H1 (cell line): ENCODE measurements at regions not wholly inside any gene's neighbourhood (a gene's known extent, or its start where the extent isn't known, plus 50 kb on each side); places are given as distances from the start of the nearest gene placed in this dataset.

Source experiments
- CTCF ChIA-PET: fragments of 300-600 bp; sonication (Branson Sonifier 250); formaldehyde crosslinking; loops from one replicate; lab custom pipeline; 2021; ENCODE audit not compliant: partially characterized antibody; lab: Charles Lee
- POLR2A ChIA-PET: fragments of 300-600 bp; sonication (Branson Sonifier 250); formaldehyde crosslinking; loops from one replicate; lab custom pipeline; 2021; ENCODE audit warnings: inconsistent platforms; ENCODE audit not compliant: partially characterized antibody; lab: Charles Lee
- DNase-seq, 2 experiments: peaks; one replicate each; pipeline versions ENCODE4 v3.0.0 to v3.0.0-alpha.2; 2010 to 2022; ENCODE audit warnings: low spot score in 2 of 2, low read depth in 1 of 2, mixed read lengths in 1 of 2
- FAIRE-seq: peaks from 2 replicates; lab custom pipeline; 2011; peaks lifted over from hg19 to GRCh38; lab: Jason Lieb, UNC
- H2AFZ ChIP-seq: 2 replicates; pipeline ENCODE4 v1.8.1; 2012; ENCODE audit warnings: low read length, inconsistent platforms
- H2AK5ac ChIP-seq: 2 replicates; pipeline ENCODE4 v1.6.1; 2013; ENCODE audit warnings: low read depth, low read length
- H2BK120ac ChIP-seq: replicated peaks from 2 replicates; pipeline ENCODE3; 2013; ENCODE audit warnings: low read depth, low read length, inconsistent platforms
- H2BK12ac ChIP-seq: 2 replicates; pipeline ENCODE4 v1.6.1; 2013; ENCODE audit warnings: low read depth, low read length
- H2BK15ac ChIP-seq: 2 replicates; pipeline ENCODE4 v1.6.1; 2013; ENCODE audit warnings: low read length
- H2BK20ac ChIP-seq: 2 replicates; pipeline ENCODE4 v1.6.1; 2013; ENCODE audit warnings: low read length
- H2BK5ac ChIP-seq: 2 replicates; pipeline ENCODE4 v1.6.1; 2013; ENCODE audit warnings: low read depth, low read length
- H3K14ac ChIP-seq: 2 replicates; pipeline ENCODE4 v1.6.1; 2013; ENCODE audit warnings: inconsistent platforms; ENCODE audit not compliant: insufficient read length
- H3K18ac ChIP-seq: 2 replicates; pipeline ENCODE4 v1.6.1; 2013; ENCODE audit warnings: low read length; ENCODE audit errors: extremely low read depth
- H3K23ac ChIP-seq: 2 replicates; pipeline ENCODE4 v1.6.1; 2013; ENCODE audit warnings: inconsistent platforms; ENCODE audit not compliant: insufficient read length
- H3K23me2 ChIP-seq: 2 replicates; pipeline ENCODE4 v1.6.1; 2013; ENCODE audit warnings: low read depth, low read length
- H3K27ac ChIP-seq: 2 replicates; pipeline ENCODE4 v1.6.1; 2011; ENCODE audit warnings: low read depth, low read length, inconsistent platforms
- H3K27me3 ChIP-seq, 4 experiments: replicated peaks in 1 of 4; 1 replicate in 1 of 4; 2 replicates in 3 of 4; pipeline versions ENCODE4 v1.6.1 to v1.8.1; 2011 to 2013; ENCODE audit warnings: low read length in 3 of 4, mild to moderate bottlenecking in 3 of 4, inconsistent platforms in 2 of 4, mixed read lengths in 2 of 4, moderate library complexity in 1 of 4; ENCODE audit not compliant: control insufficient read depth in 3 of 4, insufficient read depth in 3 of 4; ENCODE audit errors: extremely low read depth in 1 of 4
- H3K36me3 ChIP-seq, 4 experiments: 2 replicates each; pipeline versions ENCODE4 v1.6.1 to v1.8.1; 2011 to 2013; ENCODE audit warnings: mild to moderate bottlenecking in 4 of 4, low read length in 3 of 4, moderate library complexity in 2 of 4, control low read depth in 1 of 4, inconsistent platforms in 1 of 4; ENCODE audit not compliant: insufficient read depth in 4 of 4, control insufficient read depth in 2 of 4
- H3K4ac ChIP-seq: replicated peaks from 2 replicates; pipeline ENCODE3; 2013; ENCODE audit warnings: low read length, low read depth, mixed read lengths, inconsistent platforms; ENCODE audit not compliant: insufficient read length
- H3K4me1 ChIP-seq, 4 experiments: replicated peaks in 1 of 4; 1 replicate in 1 of 4; 2 replicates in 3 of 4; pipeline versions ENCODE4 v1.6.1 to v1.8.1; 2011 to 2013; ENCODE audit warnings: low read length in 3 of 4, inconsistent platforms in 2 of 4, mixed read lengths in 1 of 4; ENCODE audit not compliant: insufficient read depth in 4 of 4, control insufficient read depth in 3 of 4
- H3K4me2 ChIP-seq, 2 experiments: 2 replicates each; pipeline versions ENCODE4 v1.6.1 to v1.8.1; 2011 to 2013; ENCODE audit warnings: low read depth in 2 of 2, low read length in 2 of 2, control low read depth in 1 of 2, inconsistent platforms in 1 of 2, mild to moderate bottlenecking in 1 of 2; ENCODE audit not compliant: insufficient read depth in 1 of 2
- H3K4me3 ChIP-seq, 4 experiments: fragments of 200-600, 300-600 bp in 1 of 4; sonication (generic), shearing (Covaris generic), sonication (Bioruptor Twin) in 1 of 4; 2 replicates each; pipeline versions ENCODE4 v1.5.1 to v1.8.1; 2011 to 2016; ENCODE audit warnings: low read length in 4 of 4, low read depth in 3 of 4, control low read depth in 2 of 4, inconsistent platforms in 2 of 4, mild to moderate bottlenecking in 2 of 4, mixed read lengths in 1 of 4, moderate library complexity in 1 of 4; ENCODE audit not compliant: insufficient read depth in 2 of 4; ENCODE audit errors: extremely low read depth in 1 of 4
- H3K56ac ChIP-seq: replicated peaks from 2 replicates; pipeline ENCODE3; 2013; ENCODE audit warnings: low read depth, mild to moderate bottlenecking, mixed read lengths, low read length, inconsistent platforms; ENCODE audit not compliant: insufficient read length
- H3K79me1 ChIP-seq: 2 replicates; pipeline ENCODE4 v1.6.1; 2013; ENCODE audit warnings: low read depth, low read length, control low read depth
- H3K79me2 ChIP-seq, 2 experiments: 2 replicates each; pipeline versions ENCODE4 v1.6.1 to v1.8.1; 2012 to 2013; ENCODE audit warnings: low read length in 2 of 2, mild to moderate bottlenecking in 2 of 2, inconsistent platforms in 1 of 2; ENCODE audit not compliant: insufficient read depth in 2 of 2, control insufficient read depth in 1 of 2
- H3K9ac ChIP-seq, 4 experiments: replicated peaks in 1 of 4; 1 replicate in 1 of 4; 2 replicates in 3 of 4; pipeline versions ENCODE4 v1.6.1 to v1.8.1; 2011 to 2013; ENCODE audit warnings: low read depth in 3 of 4, low read length in 3 of 4, control low read depth in 2 of 4, mild to moderate bottlenecking in 2 of 4, moderate library complexity in 2 of 4, inconsistent platforms in 1 of 4; ENCODE audit errors: extremely low read depth in 1 of 4
- H3K9me3 ChIP-seq, 2 experiments: 2 replicates each; pipeline versions ENCODE4 v1.6.1 to v1.8.1; 2012 to 2013; ENCODE audit warnings: mild to moderate bottlenecking in 2 of 2, moderate library complexity in 2 of 2, control low read depth in 1 of 2, inconsistent platforms in 1 of 2, low read depth in 1 of 2, low read length in 1 of 2, mixed read lengths in 1 of 2; ENCODE audit not compliant: insufficient read depth in 2 of 2
- H4K20me1 ChIP-seq, 2 experiments: replicated peaks in 1 of 2; 2 replicates each; pipeline versions ENCODE3 to v1.8.1; 2011 to 2013; ENCODE audit warnings: inconsistent platforms in 2 of 2, low read length in 2 of 2, mild to moderate bottlenecking in 1 of 2; ENCODE audit not compliant: insufficient read depth in 2 of 2, control insufficient read depth in 1 of 2
- H4K5ac ChIP-seq: 2 replicates; pipeline ENCODE4 v1.6.1; 2013; ENCODE audit warnings: low read length, low read depth, mixed read lengths, inconsistent platforms; ENCODE audit not compliant: insufficient read length
- H4K8ac ChIP-seq: 2 replicates; pipeline ENCODE4 v1.8.0; 2013; ENCODE audit warnings: mild to moderate bottlenecking, moderate library complexity, low read length, inconsistent platforms; ENCODE audit not compliant: insufficient read depth; ENCODE audit errors: extremely low read depth
- H4K91ac ChIP-seq: replicated peaks from 2 replicates; pipeline ENCODE3; 2013; ENCODE audit warnings: low read length, mixed read lengths, inconsistent platforms; ENCODE audit not compliant: insufficient read length
- ASH2L ChIP-seq: fragments of 200-600, 300-600 bp; sonication (generic); IDR thresholded peaks from one replicate; pipeline ENCODE4 v1.7.1; 2017; ENCODE audit warnings: low read length
- BACH1 ChIP-seq: IDR thresholded peaks from 2 replicates; pipeline ENCODE4 v1.6.1; 2012; ENCODE audit warnings: low read length, improper control_type of control experiment
- CEBPB ChIP-seq: IDR thresholded peaks from 2 replicates; pipeline ENCODE4 v1.6.1; 2012; ENCODE audit warnings: low read depth, low read length
- CHD2 ChIP-seq: IDR thresholded peaks from 2 replicates; pipeline ENCODE4 v1.6.1; 2012; ENCODE audit warnings: low read length, improper control_type of control experiment
- EGR1 ChIP-seq: IDR thresholded peaks from 2 replicates; pipeline ENCODE4 v1.6.1; 2011; ENCODE audit warnings: low read depth, low read length, borderline replicate concordance
- JUND ChIP-seq: IDR thresholded peaks from 2 replicates; pipeline ENCODE4 v1.6.1; 2011; ENCODE audit warnings: mild to moderate bottlenecking, improper control_type of control experiment, low read length
- KDM1A ChIP-seq: fragments of 200-600, 300-600 bp; sonication (generic); IDR thresholded peaks from 2 replicates; pipeline ENCODE4 v1.7.1; 2016; ENCODE audit warnings: mild to moderate bottlenecking, low read length, borderline replicate concordance
- NRF1 ChIP-seq: IDR thresholded peaks from 2 replicates; pipeline ENCODE4 v1.6.1; 2011; ENCODE audit warnings: mild to moderate bottlenecking, low read depth, low read length, improper control_type of control experiment
- POU5F1 ChIP-seq: IDR thresholded peaks from 2 replicates; pipeline ENCODE4 v1.6.1; 2011; ENCODE audit warnings: low read depth, mild to moderate bottlenecking, low read length, moderate library complexity
- SIX5 ChIP-seq: IDR thresholded peaks from 2 replicates; pipeline ENCODE4 v1.6.1; 2011; ENCODE audit warnings: mild to moderate bottlenecking, low read depth, low read length
- SUZ12 ChIP-seq: fragments of 200-600 bp; sonication (generic); IDR thresholded peaks from 2 replicates; pipeline ENCODE4 v1.6.1; 2012; ENCODE audit warnings: mild to moderate bottlenecking, inconsistent platforms, low read length, moderate library complexity, mixed read lengths
- TCF12 ChIP-seq: IDR thresholded peaks from 2 replicates; pipeline ENCODE4 v1.6.1; 2011; ENCODE audit warnings: low read depth, mild to moderate bottlenecking, low read length
- ZNF274 ChIP-seq: IDR thresholded peaks from 2 replicates; pipeline ENCODE4 v1.7.0; 2012; ENCODE audit warnings: low read length, borderline replicate concordance; ENCODE audit errors: extremely low read depth
- WGBS, 2 experiments: shearing (Covaris generic) in 1 of 2; methylation state at CpG; one replicate each; pipeline versions ENCODE4 v1.1.6 to v1.1.7; 2013 to 2015; ENCODE audit warnings: low lambda C conversion rate in 2 of 2, mixed read lengths in 2 of 2, inconsistent platforms in 1 of 2, low coverage in 1 of 2, missing lambda C conversion rate in 1 of 2; ENCODE audit not compliant: insufficient replicate concordance in 2 of 2, insufficient coverage in 1 of 2, insufficient read length in 1 of 2; ENCODE audit errors: extremely low coverage in 1 of 2, missing lambda C conversion rate in 1 of 2; 5-methylcytosine and 5-hydroxymethylcytosine counted together
- TF ChIP-seq, protein P1 (sequence below): IDR thresholded peaks from 2 replicates; pipeline ENCODE4 v1.6.1; 2012; ENCODE audit warnings: low read length, inconsistent platforms

DNA sequence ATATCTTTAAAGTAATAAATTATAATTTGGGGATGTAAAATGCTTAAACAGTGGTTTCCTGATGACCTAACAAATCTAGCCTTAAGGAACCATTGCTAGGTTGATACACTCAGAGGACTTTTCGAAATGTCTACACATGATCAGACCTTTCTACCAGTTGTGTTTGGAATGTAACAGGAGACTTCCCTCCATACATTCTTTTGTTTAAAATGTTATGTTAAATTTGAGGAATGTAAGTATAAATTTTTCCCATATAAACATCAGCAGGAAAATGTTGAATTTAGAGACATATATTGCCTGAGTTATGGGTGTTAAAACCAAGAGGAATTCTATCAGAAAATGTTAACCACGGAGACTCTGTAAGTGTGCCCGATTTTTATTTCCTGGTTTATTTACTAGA is 190.6 kb upstream of the SPRY1 start:
- Histone ChIP-seq H3K36me3 (no peaks in the 10 kb centered on the region), H3K4me3 (no peak overlapping the region), H3K9ac (no peak overlapping the region), H3K4me1 (no peaks in the 10 kb centered on the region), H3K79me1 (no peaks in the 10 kb centered on the region), H2BK12ac (no peak overlapping the region), H2BK20ac (no peak overlapping the region), H4K8ac (no peak overlapping the region), H3K23ac (no peak overlapping the region), H3K18ac (no peak overlapping the region), H4K20me1 (no peaks in the 10 kb centered on the region), H3K79me2 (no peaks in the 10 kb centered on the region), H2AFZ (no peak overlapping the region), H4K5ac (no peak overlapping the region), H3K56ac (no peak overlapping the region), H4K91ac (no peak overlapping the region), H2BK5ac (no peak overlapping the region), H3K14ac (no peak overlapping the region), H3K27me3 (no peaks in the 10 kb centered on the region), H2BK15ac (no peak overlapping the region), H3K9me3 (no peaks in the 10 kb centered on the region), H2AK5ac (no peak overlapping the region), H3K23me2 (no peaks in the 10 kb centered on the region), H3K4me2 (no peak overlapping the region), H2BK120ac (no peak overlapping the region), H3K27ac (no peak overlapping the region), H3K4ac (no peak overlapping the region)
- 90% methylated on average over 3 of the region's 3 CpGs; no CpG with 5 or more reads in 1 of the 2 experiments for WGBS, 2 experiments
- CTCF ChIA-PET = interaction anchor here (1.0 kb wide), 1 partner anchor 455 kb away, joined by 3 read pairs; no protein-coding TSS in a partner anchor
- no peak for TF ChIP-seq NRF1
- no peak for TF ChIP-seq CHD2
- TF ChIP-seq CEBPB = no peak
- TF ChIP-seq BACH1 = no peak
- no peak for TF ChIP-seq EGR1
- TF ChIP-seq, protein P1, sequence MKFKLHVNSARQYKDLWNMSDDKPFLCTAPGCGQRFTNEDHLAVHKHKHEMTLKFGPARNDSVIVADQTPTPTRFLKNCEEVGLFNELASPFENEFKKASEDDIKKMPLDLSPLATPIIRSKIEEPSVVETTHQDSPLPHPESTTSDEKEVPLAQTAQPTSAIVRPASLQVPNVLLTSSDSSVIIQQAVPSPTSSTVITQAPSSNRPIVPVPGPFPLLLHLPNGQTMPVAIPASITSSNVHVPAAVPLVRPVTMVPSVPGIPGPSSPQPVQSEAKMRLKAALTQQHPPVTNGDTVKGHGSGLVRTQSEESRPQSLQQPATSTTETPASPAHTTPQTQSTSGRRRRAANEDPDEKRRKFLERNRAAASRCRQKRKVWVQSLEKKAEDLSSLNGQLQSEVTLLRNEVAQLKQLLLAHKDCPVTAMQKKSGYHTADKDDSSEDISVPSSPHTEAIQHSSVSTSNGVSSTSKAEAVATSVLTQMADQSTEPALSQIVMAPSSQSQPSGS = no peak
- TF ChIP-seq ZNF274 = no peak
- TF ChIP-seq SIX5 = no peak
- no peak for TF ChIP-seq KDM1A
- no peak for TF ChIP-seq POU5F1
- no peak for TF ChIP-seq SUZ12
- TF ChIP-seq TCF12 = no peak
- no peak for TF ChIP-seq ASH2L
- TF ChIP-seq JUND = no peak
- POLR2A ChIA-PET = no interaction called here
- FAIRE-seq (no peak), DNase-seq (no peak)
